K562 (cell line): ENCODE measurements at regions not wholly inside any gene's neighbourhood (a gene's known extent, or its start where the extent isn't known, plus 50 kb on each side); places are given as distances from the start of the nearest gene placed in this dataset.

Experiments used
- ATAC-seq: fragments of 200-7000 bp; cut with Tn5 transposase; 3 replicates; pipeline ENCODE4 v1.9.1; 2020; ENCODE audit warnings: moderate library complexity
- BruUV-seq: library from RNA; stranded (reverse); fragments of 400-500 nt; replicated peaks from 2 replicates; lab custom pipeline; 2021; lab: Mats Ljungman, UMichigan
- CTCF ChIA-PET: fragments of 300-600 bp; formaldehyde crosslinking; extraction: SDS; loops from one replicate; lab custom pipeline; 2021; ENCODE audit warnings: low intra/inter-chr PET ratio; lab: Yijun Ruan, JAX
- POLR2A ChIA-PET: fragments of 300-600, 350-650 bp; sonication (Branson Sonifier 250); formaldehyde crosslinking; extraction: SDS; loops from one replicate; lab custom pipeline; 2021; ENCODE audit warnings: antibody characterized with exemption, inconsistent platforms; lab: Yijun Ruan, JAX
- DNase-seq, 4 experiments: peaks; one replicate each; pipeline versions ENCODE4 v3.0.0 to v3.0.0-alpha.2; 2011 to 2018; ENCODE audit warnings: low spot score in 3 of 4, mixed read lengths in 3 of 4; ENCODE audit errors: extremely low read depth in 1 of 4
- FAIRE-seq: peaks from 2 replicates; lab custom pipeline; 2011; peaks lifted over from hg19 to GRCh38; lab: Jason Lieb, UNC
- H2AFZ ChIP-seq: 2 replicates; pipeline ENCODE4 v1.6.0; 2011; ENCODE audit warnings: low read depth, low read length, control low read depth, inconsistent platforms
- H3K27ac ChIP-seq: fragments of 200-600 bp; 3 replicates; pipeline ENCODE4 v1.8.0; 2011; ENCODE audit warnings: low read depth, mild to moderate bottlenecking, control low read depth, inconsistent platforms, low read length, moderate library complexity, mixed read lengths; ENCODE audit errors: extremely low read depth
- H3K27me3 ChIP-seq, 2 experiments: fragments of 300-600 bp in 1 of 2; 2 replicates in 1 of 2; 3 replicates in 1 of 2; pipeline versions ENCODE4 v1.6.0 to v1.8.0; 2011; ENCODE audit warnings: inconsistent platforms in 2 of 2, low read length in 2 of 2, mild to moderate bottlenecking in 1 of 2, mixed read lengths in 1 of 2, moderate library complexity in 1 of 2; ENCODE audit not compliant: control insufficient read depth in 2 of 2, insufficient read depth in 2 of 2
- H3K36me3 ChIP-seq: fragments of 300-600 bp; 3 replicates; pipeline ENCODE4 v1.8.0; 2011; ENCODE audit warnings: mild to moderate bottlenecking, low read length, inconsistent platforms; ENCODE audit not compliant: control insufficient read depth, insufficient read depth
- H3K4me1 ChIP-seq, 2 experiments: fragments of 200-600 bp in 1 of 2; replicated peaks in 1 of 2; 2 replicates in 1 of 2; 3 replicates in 1 of 2; pipeline versions ENCODE4 v1.5.1 to v1.8.0; 2011; ENCODE audit warnings: inconsistent platforms in 2 of 2, low read length in 2 of 2, mild to moderate bottlenecking in 1 of 2, mixed read lengths in 1 of 2, moderate library complexity in 1 of 2; ENCODE audit not compliant: control insufficient read depth in 2 of 2, insufficient read depth in 2 of 2
- H3K4me2 ChIP-seq: 2 replicates; pipeline ENCODE4 v1.6.1; 2011; ENCODE audit warnings: low read length, control low read depth, inconsistent platforms, mixed read lengths; ENCODE audit not compliant: insufficient read depth
- H3K4me3 ChIP-seq: fragments of 200-600 bp; sonication (generic), shearing (Covaris generic); 2 replicates; pipeline ENCODE4 v1.5.1; 2016; ENCODE audit warnings: control low read depth, inconsistent platforms
- H3K79me2 ChIP-seq: fragments of 200-600 bp; 3 replicates; pipeline ENCODE4 v1.8.0; 2011; ENCODE audit warnings: low read length, inconsistent platforms; ENCODE audit not compliant: control insufficient read depth, insufficient read depth
- H3K9ac ChIP-seq, 2 experiments: 2 replicates each; pipeline versions ENCODE4 v1.6.0 to v1.6.1; 2011; ENCODE audit warnings: low read depth in 2 of 2, low read length in 2 of 2, control low read depth in 1 of 2, inconsistent platforms in 1 of 2, mild to moderate bottlenecking in 1 of 2, mixed read lengths in 1 of 2; ENCODE audit not compliant: insufficient read depth in 1 of 2
- H3K9me1 ChIP-seq: one replicate; pipeline ENCODE4 v1.6.0; 2011; ENCODE audit warnings: inconsistent platforms, mild to moderate bottlenecking, low read length, moderate library complexity; ENCODE audit not compliant: control insufficient read depth, insufficient read depth
- H3K9me3 ChIP-seq: replicated peaks from 2 replicates; pipeline ENCODE4 v1.5.1; 2011; ENCODE audit warnings: low read depth, low read length, inconsistent platforms; ENCODE audit not compliant: control insufficient read depth, insufficient read depth
- H4K20me1 ChIP-seq: replicated peaks from 2 replicates; pipeline ENCODE4 v1.6.1; 2011; ENCODE audit warnings: low read length, inconsistent platforms, mixed read lengths; ENCODE audit not compliant: control insufficient read depth, insufficient read depth
- CREM ChIP-seq: IDR thresholded peaks from 2 replicates; pipeline ENCODE4 v1.6.1; 2014; ENCODE audit warnings: antibody characterized with exemption, low read depth
- KLF13 ChIP-seq: fragments of 450-650 bp; IDR thresholded peaks from 2 replicates; pipeline ENCODE4 v1.6.1; 2016; ENCODE audit warnings: missing genetic modification characterization, low read depth, mild to moderate bottlenecking, missing compliant biosample characterization, moderate library complexity, borderline replicate concordance
- MAFG ChIP-seq: fragments of 450-650 bp; conservative IDR thresholded peaks from 2 replicates; pipeline ENCODE4 v1.6.1; 2016; ENCODE audit warnings: missing genetic modification characterization, missing compliant biosample characterization
- MXI1 ChIP-seq: IDR thresholded peaks from 2 replicates; pipeline ENCODE4 v1.6.1; 2011; ENCODE audit warnings: low read depth, mild to moderate bottlenecking, improper control_type of control experiment, low read length
- NCOA1 ChIP-seq: fragments of 450-650 bp; IDR thresholded peaks from 2 replicates; pipeline ENCODE4 v1.6.1; 2016; ENCODE audit warnings: low read depth
- RCOR1 ChIP-seq, 2 experiments: IDR thresholded peaks; 2 replicates each; pipeline ENCODE4 v1.6.1; 2012; ENCODE audit warnings: low read depth in 2 of 2, low read length in 2 of 2, borderline replicate concordance in 1 of 2, improper control_type of control experiment in 1 of 2
- RNF2 ChIP-seq: sonication (generic); IDR thresholded peaks from 2 replicates; pipeline ENCODE4 v1.6.1; 2016
- SMARCA4 ChIP-seq: fragments of 450-650 bp; IDR thresholded peaks from 2 replicates; pipeline ENCODE4 v1.6.1; 2016
- SRSF7 ChIP-seq: fragments of 200-400 bp; formaldehyde crosslinking; optimal IDR thresholded peaks from 2 replicates; pipeline ENCODE3; 2017; ENCODE audit warnings: mild to moderate bottlenecking, low read depth, low read length
- ZNF282 ChIP-seq: sonication (generic); formaldehyde crosslinking; IDR thresholded peaks from 2 replicates; pipeline ENCODE4 v1.8.1; 2023; ENCODE audit warnings: missing genetic modification reagents
- ZNF584 ChIP-seq: fragments of 200-800 bp; sonication (Bioruptor generic); IDR thresholded peaks from 2 replicates; pipeline ENCODE4 v1.6.1; 2016; ENCODE audit warnings: low read depth, mild to moderate bottlenecking, missing genetic modification characterization, missing compliant biosample characterization
- ZNF717 ChIP-seq: fragments of 250-450 bp; sonication (Bioruptor Pico); IDR thresholded peaks from 2 replicates; pipeline ENCODE4 v1.5.0; 2021
- WGBS: fragments of 100-300 bp; shearing (Covaris generic); methylation state at CpG from one replicate; pipeline ENCODE4 v1.1.6; 2016; ENCODE audit warnings: low coverage, mixed read lengths; ENCODE audit not compliant: insufficient coverage; ENCODE audit errors: missing lambda C conversion rate; 5-methylcytosine and 5-hydroxymethylcytosine counted together
- in situ Hi-C: fragments of 300-500 bp; cut with MboI; formaldehyde crosslinking; loops from 4 replicates; pipeline ENCODE4 v1.15.0; 2018; ENCODE audit warnings: inconsistent platforms, mixed read lengths
- intact Hi-C: fragments of 100-400 bp; cut with micrococcal nuclease; formaldehyde crosslinking; loops from 2 replicates; pipeline ENCODE4 v1.14.2; 2022
- TF ChIP-seq, protein P1 (sequence below): IDR thresholded peaks from 2 replicates; pipeline ENCODE4 v1.6.1; 2014; ENCODE audit warnings: antibody characterized with exemption

- no TSS peak for BruUV-seq
- Histone ChIP-seq H3K79me2 (no peaks in the 10 kb centered on the region), H3K9me1 (no peaks in the 10 kb centered on the region), H3K4me1 (no peaks in the 10 kb centered on the region), H3K4me2 (no peak overlapping the region), H3K4me3 (no peak overlapping the region), H3K9me3 (no peaks in the 10 kb centered on the region)
- in situ Hi-C loops = no loop called here
- CTCF ChIA-PET = no interaction called here
- ATAC-seq (no peak), DNase-seq (no peak)
- POLR2A ChIA-PET = no interaction called here
- TF ChIP-seq SMARCA4 = no peak
- TF ChIP-seq, all 486 proteins: peak for 0
- no peaks in the 10 kb centered on the region for H3K36me3 ChIP-seq
- H3K27ac ChIP-seq = no peak overlapping the region
- H4K20me1 ChIP-seq = no peaks in the 10 kb centered on the region
- FAIRE-seq = no peak
- H3K27me3 ChIP-seq = no peaks in the 10 kb centered on the region
- no peak overlapping the region for H2AFZ ChIP-seq
- 0% methylated on average over 2 of the region's 2 CpGs for WGBS
- intact Hi-C loops = no loop called here
- H3K9ac ChIP-seq = no peak overlapping the region
Observed at GRCh38 chr4:165698272-165698671, 174.8 kb upstream of the TLL1 start.

DNA sequence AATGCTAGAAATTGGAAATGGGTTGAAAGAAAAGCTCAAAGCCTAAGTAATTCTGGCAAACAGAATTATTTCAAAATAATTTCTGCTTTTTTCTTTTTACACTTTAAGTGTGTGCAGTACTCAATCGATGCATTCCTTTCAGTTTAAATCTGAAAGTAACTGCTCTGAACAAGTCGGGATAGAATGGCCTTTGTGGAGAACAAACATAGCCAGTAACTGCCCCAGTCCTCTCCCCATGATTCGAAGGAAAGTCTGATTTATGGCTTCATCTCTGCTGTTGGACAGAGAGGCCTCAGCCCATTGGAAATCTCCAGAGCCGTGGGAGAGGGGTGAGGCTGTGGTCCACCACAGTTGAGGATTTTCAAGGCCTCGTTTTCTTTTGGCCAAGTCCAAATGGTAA is 174.0 kb upstream of the TLL1 start:
- Histone ChIP-seq H3K27ac (no peak overlapping the region), H3K9ac (no peak overlapping the region), H3K9me3 (no peaks in the 10 kb centered on the region), H3K79me2 (no peaks in the 10 kb centered on the region)
- POLR2A ChIA-PET = no interaction called here
- intact Hi-C loops = no loop called here
- TF ChIP-seq ZNF717 (CRISPR knock-in tag) (no peak), RNF2 (no peak), RCOR1 (IDR thresholded peaks at IDR 0.05; ENCODE audit: borderline replicate concordance in 1 of 2, low read depth in 2 of 2, low read length in 2 of 2) (no peak), MAFG (tag) (no peak), ZNF282 (CRISPR knock-in tag) (no peak), ZNF584 (CRISPR knock-in tag) (no peak), CREM (no peak), NCOA1 (no peak), KLF13 (tag) (no peak), MXI1 (no peak), SRSF7 (no peak)
- TF ChIP-seq, protein P1, sequence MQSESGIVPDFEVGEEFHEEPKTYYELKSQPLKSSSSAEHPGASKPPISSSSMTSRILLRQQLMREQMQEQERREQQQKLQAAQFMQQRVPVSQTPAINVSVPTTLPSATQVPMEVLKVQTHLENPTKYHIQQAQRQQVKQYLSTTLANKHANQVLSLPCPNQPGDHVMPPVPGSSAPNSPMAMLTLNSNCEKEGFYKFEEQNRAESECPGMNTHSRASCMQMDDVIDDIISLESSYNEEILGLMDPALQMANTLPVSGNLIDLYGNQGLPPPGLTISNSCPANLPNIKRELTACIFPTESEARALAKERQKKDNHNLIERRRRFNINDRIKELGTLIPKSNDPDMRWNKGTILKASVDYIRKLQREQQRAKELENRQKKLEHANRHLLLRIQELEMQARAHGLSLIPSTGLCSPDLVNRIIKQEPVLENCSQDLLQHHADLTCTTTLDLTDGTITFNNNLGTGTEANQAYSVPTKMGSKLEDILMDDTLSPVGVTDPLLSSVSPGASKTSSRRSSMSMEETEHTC = no peak
- TF ChIP-seq, all 486 proteins: peak for 0
- DNase-seq (no peak), FAIRE-seq (no peak), ATAC-seq (no peak)
- H3K27me3 ChIP-seq = no peaks in the 10 kb centered on the region
- H3K9me1 ChIP-seq = no peaks in the 10 kb centered on the region
- H3K4me2 ChIP-seq = no peak overlapping the region
- no peaks in the 10 kb centered on the region for H4K20me1 ChIP-seq
- BruUV-seq = no TSS peak
- 0% methylated on average over 5 of the region's 5 CpGs for WGBS
- CTCF ChIA-PET = no interaction called here
- H3K4me1 ChIP-seq = no peaks in the 10 kb centered on the region
- in situ Hi-C loops = no loop called here
- H3K36me3 ChIP-seq = no peaks in the 10 kb centered on the region
- no peak overlapping the region for H3K4me3 ChIP-seq
- no peak overlapping the region for H2AFZ ChIP-seq
